ENCODE measurements at regions not wholly inside any gene's neighbourhood (a gene's known extent, or its start where the extent isn't known, plus 50 kb on each side); places are given as distances from the start of the nearest gene placed in this dataset.

DNA sequence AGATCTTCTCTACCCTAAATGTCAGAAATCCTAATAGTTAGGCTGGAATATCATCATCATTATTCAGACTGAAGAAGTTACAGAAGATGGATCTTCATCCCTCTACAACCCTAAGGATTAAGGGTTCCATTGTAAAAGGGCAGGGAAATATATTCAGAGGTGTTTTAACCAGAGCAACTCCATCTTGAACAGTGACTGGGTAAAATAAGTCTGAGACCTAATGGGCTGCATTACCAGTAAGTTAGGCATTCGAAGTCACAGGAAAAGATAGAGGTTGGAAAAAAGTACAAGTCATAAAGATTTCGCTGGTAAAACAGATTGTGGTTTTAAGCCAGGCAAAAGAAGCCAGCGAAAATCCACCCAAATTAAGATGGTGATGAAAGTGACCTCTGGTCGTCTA, 968.7 kb downstream of the CNTNAP5 start:
- no peaks in the 10 kb centered on the region for H3K4me1 ChIP-seq (ENCODE audit: low read depth)
- H3K4me3 ChIP-seq: no peak overlapping the region
- H3K36me3 ChIP-seq (ENCODE audit: low read depth): no peaks in the 10 kb centered on the region
- TF ChIP-seq, protein P1, sequence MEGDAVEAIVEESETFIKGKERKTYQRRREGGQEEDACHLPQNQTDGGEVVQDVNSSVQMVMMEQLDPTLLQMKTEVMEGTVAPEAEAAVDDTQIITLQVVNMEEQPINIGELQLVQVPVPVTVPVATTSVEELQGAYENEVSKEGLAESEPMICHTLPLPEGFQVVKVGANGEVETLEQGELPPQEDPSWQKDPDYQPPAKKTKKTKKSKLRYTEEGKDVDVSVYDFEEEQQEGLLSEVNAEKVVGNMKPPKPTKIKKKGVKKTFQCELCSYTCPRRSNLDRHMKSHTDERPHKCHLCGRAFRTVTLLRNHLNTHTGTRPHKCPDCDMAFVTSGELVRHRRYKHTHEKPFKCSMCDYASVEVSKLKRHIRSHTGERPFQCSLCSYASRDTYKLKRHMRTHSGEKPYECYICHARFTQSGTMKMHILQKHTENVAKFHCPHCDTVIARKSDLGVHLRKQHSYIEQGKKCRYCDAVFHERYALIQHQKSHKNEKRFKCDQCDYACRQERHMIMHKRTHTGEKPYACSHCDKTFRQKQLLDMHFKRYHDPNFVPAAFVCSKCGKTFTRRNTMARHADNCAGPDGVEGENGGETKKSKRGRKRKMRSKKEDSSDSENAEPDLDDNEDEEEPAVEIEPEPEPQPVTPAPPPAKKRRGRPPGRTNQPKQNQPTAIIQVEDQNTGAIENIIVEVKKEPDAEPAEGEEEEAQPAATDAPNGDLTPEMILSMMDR (IDR thresholded peaks at IDR 0.05): no peak
- H3K9me3 ChIP-seq: no peaks in the 10 kb centered on the region
- ATAC-seq: no peak
- intact Hi-C loops (cut with DNase I, micrococcal nuclease): no loop called here
- DNase-seq: no peak

DNA sequence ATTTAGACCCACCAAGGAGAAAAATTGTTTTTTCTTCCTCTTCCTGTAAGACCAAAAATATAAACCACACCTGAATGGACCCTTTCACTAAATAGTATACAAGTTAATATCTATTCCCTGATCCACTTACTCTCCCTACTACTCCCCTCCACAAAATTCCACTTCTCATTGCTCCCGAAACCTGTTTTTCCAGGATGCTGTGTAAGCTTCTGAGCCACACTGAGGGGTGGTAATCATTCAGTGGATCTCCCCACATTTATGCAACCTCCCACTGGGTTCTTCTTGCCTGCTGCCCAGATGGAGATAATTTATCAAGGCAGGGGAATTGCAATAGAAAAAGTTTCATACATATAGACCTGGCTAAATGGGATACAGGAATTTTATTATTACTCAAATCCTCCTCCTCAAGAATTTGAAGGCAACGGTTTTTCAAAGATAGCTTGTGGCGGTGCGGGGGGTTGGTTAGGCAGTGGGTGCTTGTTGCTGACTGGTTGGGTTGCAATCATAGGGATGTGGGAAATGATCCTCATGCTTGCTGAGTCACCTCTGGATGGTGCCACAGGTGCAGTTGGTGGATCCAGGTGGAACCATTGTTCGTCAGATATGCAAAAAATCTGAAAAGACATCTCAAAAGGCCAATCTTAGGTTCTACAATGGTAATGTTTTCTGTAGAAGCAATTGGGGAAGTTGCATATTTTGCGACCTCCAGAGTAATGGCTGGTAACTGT, 970.3 kb downstream of the CNTNAP5 start:
- intact Hi-C loops (cut with DNase I, micrococcal nuclease): no loop called here
- no peaks in the 10 kb centered on the region for H3K4me1 ChIP-seq (ENCODE audit: low read depth)
- H3K4me3 ChIP-seq: no peak overlapping the region
- DNase-seq: no peak
- ATAC-seq: no peak
- no peaks in the 10 kb centered on the region for H3K36me3 ChIP-seq (ENCODE audit: low read depth)
- no peaks in the 10 kb centered on the region for H3K9me3 ChIP-seq
- TF ChIP-seq, protein P1 (IDR thresholded peaks at IDR 0.05): no peak

DNA sequence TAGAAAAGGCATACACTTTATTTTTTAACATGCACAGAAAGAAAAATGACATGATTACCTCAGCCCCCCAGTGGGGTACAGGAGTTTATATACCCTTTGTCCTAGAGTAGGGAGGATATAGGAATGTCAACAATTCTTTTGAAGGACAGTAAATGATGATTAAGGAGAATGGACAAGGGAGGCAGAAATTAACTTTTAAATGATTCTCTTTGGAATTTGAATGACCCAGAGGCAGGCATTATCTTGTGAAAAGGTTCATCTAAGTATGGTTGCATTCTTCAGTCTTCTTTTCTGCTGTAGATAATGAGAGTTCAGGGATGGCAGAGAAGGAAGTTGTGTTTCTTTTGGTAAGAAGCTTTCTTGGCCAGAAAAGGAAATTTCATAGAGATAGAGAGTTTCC, 971.3 kb downstream of the CNTNAP5 start:
- no peaks in the 10 kb centered on the region for H3K9me3 ChIP-seq
- no peaks in the 10 kb centered on the region for H3K36me3 ChIP-seq (ENCODE audit: low read depth)
- ATAC-seq: no peak
- no peak overlapping the region for H3K4me3 ChIP-seq
- intact Hi-C loops (cut with DNase I, micrococcal nuclease): no loop called here
- TF ChIP-seq, protein P1 (IDR thresholded peaks at IDR 0.05): no peak
- no peak for DNase-seq
- H3K4me1 ChIP-seq (ENCODE audit: low read depth): no peaks in the 10 kb centered on the region

DNA sequence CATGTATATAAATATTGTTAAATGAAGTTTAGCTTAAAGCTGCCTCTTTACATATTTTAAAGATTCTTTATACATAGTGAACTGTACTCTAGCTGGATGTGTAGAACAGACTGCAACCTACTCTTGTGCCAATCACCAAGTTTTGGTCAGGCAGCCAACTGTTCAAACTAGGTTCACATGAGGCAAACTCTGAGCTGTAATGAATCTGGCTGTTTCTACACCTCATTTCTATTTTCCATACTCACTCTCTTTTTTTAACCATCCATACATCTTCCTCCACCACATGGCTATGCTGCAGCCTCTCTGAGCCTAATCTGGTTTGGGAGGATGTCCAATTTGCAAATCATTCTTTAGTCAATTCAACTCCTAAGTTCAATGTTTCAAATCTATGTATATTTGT, 974.8 kb downstream of the CNTNAP5 start:
- TF ChIP-seq, protein P1 (IDR thresholded peaks at IDR 0.05): no peak
- Histone ChIP-seq H3K9me3 (no peaks in the 10 kb centered on the region), H3K4me1 (ENCODE audit: low read depth) (no peaks in the 10 kb centered on the region), H3K4me3 (no peak overlapping the region), H3K36me3 (ENCODE audit: low read depth) (no peaks in the 10 kb centered on the region)
- no peak for ATAC-seq
- no peak for DNase-seq
- intact Hi-C loops (cut with DNase I, micrococcal nuclease): no loop called here

DNA sequence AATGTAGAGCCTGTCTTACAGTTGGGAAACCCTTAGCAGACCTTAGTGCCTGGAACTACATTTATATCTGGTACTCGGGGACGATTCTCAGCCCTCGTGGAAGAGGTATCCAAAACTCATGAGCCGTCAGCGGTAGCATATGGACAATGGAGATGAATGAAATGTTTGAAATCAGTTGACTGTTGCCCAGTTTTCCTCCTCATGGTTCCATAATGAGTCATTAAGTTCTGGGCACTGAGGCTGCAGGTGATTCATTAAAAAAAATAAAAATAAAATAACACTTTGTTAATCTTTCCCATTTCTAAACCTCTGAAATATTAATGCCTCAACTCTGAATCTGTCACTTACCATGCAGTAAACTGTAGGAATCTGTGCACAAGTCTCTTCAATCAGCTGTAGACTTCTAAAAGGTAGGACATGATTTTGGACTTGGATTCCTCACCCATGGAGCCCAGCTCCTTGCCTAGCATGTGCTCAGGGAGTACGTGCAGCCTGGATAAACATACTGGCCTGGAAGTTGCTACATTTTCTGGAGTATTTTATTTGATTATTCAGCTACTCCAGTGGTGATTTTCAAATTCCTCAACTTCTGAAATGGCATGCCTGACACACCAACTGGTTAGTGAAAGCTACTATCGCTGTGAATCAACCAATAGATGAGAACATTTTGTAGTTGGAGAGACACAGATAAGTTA, 979.2 kb downstream of the CNTNAP5 start:
- no peaks in the 10 kb centered on the region for H3K36me3 ChIP-seq (ENCODE audit: low read depth)
- H3K4me1 ChIP-seq (ENCODE audit: low read depth): no peaks in the 10 kb centered on the region
- TF ChIP-seq, protein P1 (IDR thresholded peaks at IDR 0.05): no peak
- H3K9me3 ChIP-seq: no peaks in the 10 kb centered on the region
- DNase-seq (no peak), ATAC-seq (no peak)
- intact Hi-C loops (cut with DNase I, micrococcal nuclease): no loop called here
- no peak overlapping the region for H3K4me3 ChIP-seq

All from mucosa of descending colon (tissue), 3 donors.